ENCODE measurements at regions not wholly inside any gene's neighbourhood (a gene's known extent, or its start where the extent isn't known, plus 50 kb on each side); places are given as distances from the start of the nearest gene placed in this dataset.
"Not testable (repeated sequence)": the region's sequence is repeated elsewhere in the genome, so short reads cannot be mapped to it uniquely, and the experiment has no call there.

GRCh38 chr1:206256935-206257334, 53.6 kb downstream of the SRGAP2 start:
- not testable (repeated sequence) for H3K9me3 ChIP-seq (ENCODE audit: insufficient read depth, low read depth, low read length); H3K36me3 ChIP-seq (ENCODE audit: insufficient read depth, low read depth, low read length); H3K27me3 ChIP-seq (ENCODE audit: insufficient read depth, low read length); H3K27ac ChIP-seq (ENCODE audit: low read length); H3K9ac ChIP-seq (ENCODE audit: low read depth, low read length); H3K4me1 ChIP-seq (ENCODE audit: insufficient read depth, low read length); H3K4me3 ChIP-seq (ENCODE audit: low read length)

- H3K4me3 ChIP-seq (ENCODE audit: low read length); H3K4me1 ChIP-seq (ENCODE audit: insufficient read depth, low read length); H3K27me3 ChIP-seq (ENCODE audit: insufficient read depth, low read length); H3K9me3 ChIP-seq (ENCODE audit: insufficient read depth, low read depth, low read length); H3K27ac ChIP-seq (ENCODE audit: low read length); H3K36me3 ChIP-seq (ENCODE audit: insufficient read depth, low read depth, low read length); H3K9ac ChIP-seq (ENCODE audit: low read depth, low read length): not testable (repeated sequence)
Measured at GRCh38 chr1:206261473-206261872, 58.1 kb downstream of the SRGAP2 start.

- not testable (repeated sequence) for H3K4me1 ChIP-seq (ENCODE audit: insufficient read depth, low read length); H3K27ac ChIP-seq (ENCODE audit: low read length); H3K4me3 ChIP-seq (ENCODE audit: low read length); H3K36me3 ChIP-seq (ENCODE audit: insufficient read depth, low read depth, low read length); H3K9me3 ChIP-seq (ENCODE audit: insufficient read depth, low read depth, low read length); H3K27me3 ChIP-seq (ENCODE audit: insufficient read depth, low read length); H3K9ac ChIP-seq (ENCODE audit: low read depth, low read length)
Measured at GRCh38 chr1:206262424-206262823, 59.1 kb downstream of the SRGAP2 start.

- H3K4me3 ChIP-seq (ENCODE audit: low read length); H3K27me3 ChIP-seq (ENCODE audit: insufficient read depth, low read length); H3K27ac ChIP-seq (ENCODE audit: low read length); H3K4me1 ChIP-seq (ENCODE audit: insufficient read depth, low read length); H3K9ac ChIP-seq (ENCODE audit: low read depth, low read length); H3K9me3 ChIP-seq (ENCODE audit: insufficient read depth, low read depth, low read length); H3K36me3 ChIP-seq (ENCODE audit: insufficient read depth, low read depth, low read length): not testable (repeated sequence)
Measured at GRCh38 chr1:206264916-206265315, 61.6 kb downstream of the SRGAP2 start.

GRCh38 chr1:206271153-206271552, 67.8 kb downstream of the SRGAP2 start:
- not testable (repeated sequence) for H3K9ac ChIP-seq (ENCODE audit: low read depth, low read length); H3K4me3 ChIP-seq (ENCODE audit: low read length); H3K27ac ChIP-seq (ENCODE audit: low read length); H3K4me1 ChIP-seq (ENCODE audit: insufficient read depth, low read length); H3K27me3 ChIP-seq (ENCODE audit: insufficient read depth, low read length); H3K9me3 ChIP-seq (ENCODE audit: insufficient read depth, low read depth, low read length); H3K36me3 ChIP-seq (ENCODE audit: insufficient read depth, low read depth, low read length)

- H3K27ac ChIP-seq (ENCODE audit: low read length); H3K9ac ChIP-seq (ENCODE audit: low read depth, low read length): not testable (repeated sequence)
Measured at GRCh38 chr1:206273104-206273503, 69.8 kb downstream of the SRGAP2 start.

GRCh38 chr1:206276143-206276542, 72.8 kb downstream of the SRGAP2 start:
- H3K9ac ChIP-seq (ENCODE audit: low read depth, low read length); H3K36me3 ChIP-seq (ENCODE audit: insufficient read depth, low read depth, low read length); H3K4me1 ChIP-seq (ENCODE audit: insufficient read depth, low read length); H3K27ac ChIP-seq (ENCODE audit: low read length); H3K9me3 ChIP-seq (ENCODE audit: insufficient read depth, low read depth, low read length); H3K4me3 ChIP-seq (ENCODE audit: low read length); H3K27me3 ChIP-seq (ENCODE audit: insufficient read depth, low read length): not testable (repeated sequence)

More at GRCh38 chr1:206273104-206273503, 69.8 kb downstream of the SRGAP2 start:
- not testable (repeated sequence) for H3K36me3 ChIP-seq (ENCODE audit: insufficient read depth, low read depth, low read length); H3K27me3 ChIP-seq (ENCODE audit: insufficient read depth, low read length); H3K4me1 ChIP-seq (ENCODE audit: insufficient read depth, low read length); H3K4me3 ChIP-seq (ENCODE audit: low read length); H3K9me3 ChIP-seq (ENCODE audit: insufficient read depth, low read depth, low read length)

GRCh38 chr1:206278683-206279082, 75.3 kb downstream of the SRGAP2 start:
- H3K27ac ChIP-seq (ENCODE audit: low read length); H3K4me1 ChIP-seq (ENCODE audit: insufficient read depth, low read length); H3K36me3 ChIP-seq (ENCODE audit: insufficient read depth, low read depth, low read length); H3K4me3 ChIP-seq (ENCODE audit: low read length); H3K9me3 ChIP-seq (ENCODE audit: insufficient read depth, low read depth, low read length); H3K27me3 ChIP-seq (ENCODE audit: insufficient read depth, low read length); H3K9ac ChIP-seq (ENCODE audit: low read depth, low read length): not testable (repeated sequence)

- H3K36me3 ChIP-seq (ENCODE audit: insufficient read depth, low read depth, low read length); H3K27ac ChIP-seq (ENCODE audit: low read length); H3K27me3 ChIP-seq (ENCODE audit: insufficient read depth, low read length); H3K9me3 ChIP-seq (ENCODE audit: insufficient read depth, low read depth, low read length); H3K4me3 ChIP-seq (ENCODE audit: low read length); H3K9ac ChIP-seq (ENCODE audit: low read depth, low read length); H3K4me1 ChIP-seq (ENCODE audit: insufficient read depth, low read length): not testable (repeated sequence)
Measured at GRCh38 chr1:206280683-206281082, 77.3 kb downstream of the SRGAP2 start.

GRCh38 chr1:206281912-206282654, 78.7 kb downstream of the SRGAP2 start:
- H3K9me3 ChIP-seq (ENCODE audit: insufficient read depth, low read depth, low read length); H3K4me3 ChIP-seq (ENCODE audit: low read length); H3K27ac ChIP-seq (ENCODE audit: low read length); H3K36me3 ChIP-seq (ENCODE audit: insufficient read depth, low read depth, low read length); H3K27me3 ChIP-seq (ENCODE audit: insufficient read depth, low read length); H3K4me1 ChIP-seq (ENCODE audit: insufficient read depth, low read length); H3K9ac ChIP-seq (ENCODE audit: low read depth, low read length): not testable (repeated sequence)

GRCh38 chr1:206285024-206285960, 82.0 kb downstream of the SRGAP2 start:
- not testable (repeated sequence) for H3K9me3 ChIP-seq (ENCODE audit: insufficient read depth, low read depth, low read length); H3K9ac ChIP-seq (ENCODE audit: low read depth, low read length); H3K27ac ChIP-seq (ENCODE audit: low read length); H3K4me1 ChIP-seq (ENCODE audit: insufficient read depth, low read length); H3K36me3 ChIP-seq (ENCODE audit: insufficient read depth, low read depth, low read length); H3K4me3 ChIP-seq (ENCODE audit: low read length); H3K27me3 ChIP-seq (ENCODE audit: insufficient read depth, low read length)

- not testable (repeated sequence) for H3K9ac ChIP-seq (ENCODE audit: low read depth, low read length); H3K27me3 ChIP-seq (ENCODE audit: insufficient read depth, low read length); H3K4me3 ChIP-seq (ENCODE audit: low read length); H3K4me1 ChIP-seq (ENCODE audit: insufficient read depth, low read length); H3K27ac ChIP-seq (ENCODE audit: low read length); H3K9me3 ChIP-seq (ENCODE audit: insufficient read depth, low read depth, low read length); H3K36me3 ChIP-seq (ENCODE audit: insufficient read depth, low read depth, low read length)
Measured at GRCh38 chr1:206287759-206288158, 84.4 kb downstream of the SRGAP2 start.

Data from iPS-20b (cell line).